Activated CD4-positive, alpha-beta memory T cell treated with anti-CD3 and anti-CD28 coated beads, Interleukin-2, amount 10 ng/mL, durations not matched to agents 7 days and 5 days (primary cell): ENCODE measurements at regions not wholly inside any gene's neighbourhood (a gene's known extent, or its start where the extent isn't known, plus 50 kb on each side); places are given as distances from the start of the nearest gene placed in this dataset.

ENCODE experiments used
- CTCF ChIA-PET: fragments of 350-600 bp; sonication (Branson Sonifier 250); formaldehyde crosslinking; loops from one replicate; lab custom pipeline; 2021; ENCODE audit warnings: antibody characterized with exemption, inconsistent platforms; lab: Charles Lee
- POLR2A ChIA-PET: fragments of 350-600 bp; sonication (Branson Sonifier 250); formaldehyde crosslinking; loops from one replicate; lab custom pipeline; 2021; ENCODE audit warnings: antibody characterized with exemption; lab: Charles Lee
- DNase-seq: peaks from one replicate; pipeline ENCODE4 v3.0.0-alpha.2; 2020
- H3K27ac Mint-ChIP-seq: one replicate; pipeline ENCODE4 v1.8.0; 2021; ENCODE audit warnings: mild to moderate bottlenecking, mixed read lengths
- H3K27me3 Mint-ChIP-seq: one replicate; pipeline ENCODE4 v1.8.0; 2021; ENCODE audit warnings: mixed read lengths
- H3K36me3 Mint-ChIP-seq: one replicate; pipeline ENCODE4 v1.8.0; 2021; ENCODE audit warnings: low read depth, mixed read lengths
- H3K4me1 Mint-ChIP-seq: one replicate; pipeline ENCODE4 v1.8.0; 2021; ENCODE audit warnings: mixed read lengths
- H3K4me3 Mint-ChIP-seq: one replicate; pipeline ENCODE4 v1.8.0; 2021; ENCODE audit warnings: mild to moderate bottlenecking, mixed read lengths
- H3K9me3 Mint-ChIP-seq: one replicate; pipeline ENCODE4 v1.8.0; 2021; ENCODE audit warnings: mixed read lengths

- H3K9me3 Mint-ChIP-seq: no peaks in the 10 kb centered on the region
- ChIA-PET CTCF (no interaction called here), POLR2A (no interaction called here)
- H3K27ac Mint-ChIP-seq: no peak overlapping the region
- H3K27me3 Mint-ChIP-seq: no peaks in the 10 kb centered on the region
- H3K36me3 Mint-ChIP-seq: no peaks in the 10 kb centered on the region
- no peak overlapping the region for H3K4me3 Mint-ChIP-seq
- DNase-seq: no peak
- no peaks in the 10 kb centered on the region for H3K4me1 Mint-ChIP-seq
Measured at GRCh38 chr20:39452583-39453340, 490.6 kb downstream of the DHX35 start.

GRCh38 chr20:39451386-39451785, 489.2 kb downstream of the DHX35 start:
- no peaks in the 10 kb centered on the region for H3K27me3 Mint-ChIP-seq
- no peaks in the 10 kb centered on the region for H3K9me3 Mint-ChIP-seq
- no peak for DNase-seq
- CTCF ChIA-PET: interaction anchor here (0.6 to 0.7 kb wide), 2 partner anchors 105 to 527 kb away, joined by 3 read pairs; no protein-coding TSS in a partner anchor
- POLR2A ChIA-PET: no interaction called here
- H3K4me1 Mint-ChIP-seq: no peaks in the 10 kb centered on the region
- no peaks in the 10 kb centered on the region for H3K36me3 Mint-ChIP-seq
- no peak overlapping the region for H3K4me3 Mint-ChIP-seq
- no peak overlapping the region for H3K27ac Mint-ChIP-seq

- H3K27me3 Mint-ChIP-seq: no peaks in the 10 kb centered on the region
- ChIA-PET POLR2A (no interaction called here), CTCF (no interaction called here)
- no peak overlapping the region for H3K4me3 Mint-ChIP-seq
- H3K4me1 Mint-ChIP-seq: no peaks in the 10 kb centered on the region
- H3K9me3 Mint-ChIP-seq: no peaks in the 10 kb centered on the region
- H3K27ac Mint-ChIP-seq: no peak overlapping the region
- H3K36me3 Mint-ChIP-seq: no peaks in the 10 kb centered on the region
- DNase-seq: no peak
Measured at GRCh38 chr20:39446397-39446796, 484.3 kb downstream of the DHX35 start.

- CTCF ChIA-PET: no interaction called here
- Mint-ChIP-seq H3K9me3 (no peaks in the 10 kb centered on the region), H3K4me3 (no peak overlapping the region), H3K27ac (no peak overlapping the region), H3K27me3 (no peaks in the 10 kb centered on the region), H3K4me1 (no peaks in the 10 kb centered on the region), H3K36me3 (no peaks in the 10 kb centered on the region)
- no peak for DNase-seq
- POLR2A ChIA-PET: no interaction called here
Measured at GRCh38 chr20:39445095-39445494, 483.0 kb downstream of the DHX35 start.

- no peak for DNase-seq
- Mint-ChIP-seq H3K9me3 (peaks cover 3% of the 10 kb centered on the region), H3K4me1 (no peaks in the 10 kb centered on the region), H3K36me3 (no peaks in the 10 kb centered on the region), H3K27me3 (no peaks in the 10 kb centered on the region), H3K4me3 (no peak overlapping the region), H3K27ac (no peak overlapping the region)
- POLR2A ChIA-PET: no interaction called here
- CTCF ChIA-PET: no interaction called here
Measured at GRCh38 chr20:39433466-39433865, 471.3 kb downstream of the DHX35 start.

- H3K27me3 Mint-ChIP-seq: no peaks in the 10 kb centered on the region
- CTCF ChIA-PET: no interaction called here
- H3K36me3 Mint-ChIP-seq: no peaks in the 10 kb centered on the region
- H3K27ac Mint-ChIP-seq: no peak overlapping the region
- H3K9me3 Mint-ChIP-seq: peaks cover under 1% of the 10 kb centered on the region
- POLR2A ChIA-PET: no interaction called here
- no peak for DNase-seq
- H3K4me3 Mint-ChIP-seq: no peak overlapping the region
- no peaks in the 10 kb centered on the region for H3K4me1 Mint-ChIP-seq
Measured at GRCh38 chr20:39431091-39431880, 469.1 kb downstream of the DHX35 start.

- CTCF ChIA-PET: no interaction called here
- H3K9me3 Mint-ChIP-seq: no peaks in the 10 kb centered on the region
- no peak overlapping the region for H3K4me3 Mint-ChIP-seq
Measured at GRCh38 chr20:39429726-39430125, 467.6 kb downstream of the DHX35 start.

GRCh38 chr20:39424962-39425678, 463.0 kb downstream of the DHX35 start:
- H3K27ac Mint-ChIP-seq: no peak overlapping the region
- no peak for DNase-seq
- CTCF ChIA-PET: no interaction called here
- no peaks in the 10 kb centered on the region for H3K4me1 Mint-ChIP-seq
- POLR2A ChIA-PET: no interaction called here
- H3K27me3 Mint-ChIP-seq: no peaks in the 10 kb centered on the region
- H3K9me3 Mint-ChIP-seq: no peaks in the 10 kb centered on the region
- no peaks in the 10 kb centered on the region for H3K36me3 Mint-ChIP-seq
- no peak overlapping the region for H3K4me3 Mint-ChIP-seq

More at GRCh38 chr20:39429726-39430125, 467.6 kb downstream of the DHX35 start:
- no peak for DNase-seq
- no peaks in the 10 kb centered on the region for H3K36me3 Mint-ChIP-seq
- H3K27ac Mint-ChIP-seq: no peak overlapping the region
- no peaks in the 10 kb centered on the region for H3K27me3 Mint-ChIP-seq
- POLR2A ChIA-PET: no interaction called here
- H3K4me1 Mint-ChIP-seq: no peaks in the 10 kb centered on the region

GRCh38 chr20:39421571-39422105, 459.5 kb downstream of the DHX35 start:
- H3K9me3 Mint-ChIP-seq: no peaks in the 10 kb centered on the region
- no peak for DNase-seq
- no peaks in the 10 kb centered on the region for H3K4me1 Mint-ChIP-seq
- ChIA-PET POLR2A (no interaction called here), CTCF (no interaction called here)
- no peaks in the 10 kb centered on the region for H3K36me3 Mint-ChIP-seq
- no peak overlapping the region for H3K27ac Mint-ChIP-seq
- H3K4me3 Mint-ChIP-seq: no peak overlapping the region
- H3K27me3 Mint-ChIP-seq: no peaks in the 10 kb centered on the region

- Mint-ChIP-seq H3K4me3 (no peak overlapping the region), H3K27me3 (no peaks in the 10 kb centered on the region), H3K9me3 (no peaks in the 10 kb centered on the region), H3K36me3 (no peaks in the 10 kb centered on the region), H3K4me1 (no peaks in the 10 kb centered on the region), H3K27ac (no peak overlapping the region)
- POLR2A ChIA-PET: no interaction called here
- CTCF ChIA-PET: no interaction called here
- no peak for DNase-seq
Measured at GRCh38 chr20:39412091-39412490, 449.9 kb downstream of the DHX35 start.

- H3K27me3 Mint-ChIP-seq: no peaks in the 10 kb centered on the region
- ChIA-PET POLR2A (no interaction called here), CTCF (no interaction called here)
- no peaks in the 10 kb centered on the region for H3K9me3 Mint-ChIP-seq
- H3K36me3 Mint-ChIP-seq: no peaks in the 10 kb centered on the region
- no peak for DNase-seq
- no peak overlapping the region for H3K27ac Mint-ChIP-seq
- H3K4me3 Mint-ChIP-seq: no peak overlapping the region
- H3K4me1 Mint-ChIP-seq: no peaks in the 10 kb centered on the region
Measured at GRCh38 chr20:39399463-39399862, 437.3 kb downstream of the DHX35 start.

GRCh38 chr20:39398656-39399055, 436.5 kb downstream of the DHX35 start:
- Mint-ChIP-seq H3K4me1 (no peaks in the 10 kb centered on the region), H3K36me3 (no peaks in the 10 kb centered on the region), H3K4me3 (no peak overlapping the region), H3K27ac (no peak overlapping the region), H3K9me3 (no peaks in the 10 kb centered on the region), H3K27me3 (no peaks in the 10 kb centered on the region)
- ChIA-PET POLR2A (no interaction called here), CTCF (no interaction called here)
- DNase-seq: no peak

- no peak for DNase-seq
- Mint-ChIP-seq H3K4me1 (no peaks in the 10 kb centered on the region), H3K36me3 (no peaks in the 10 kb centered on the region), H3K27ac (no peak overlapping the region), H3K9me3 (no peaks in the 10 kb centered on the region), H3K4me3 (no peak overlapping the region), H3K27me3 (no peaks in the 10 kb centered on the region)
- ChIA-PET POLR2A (no interaction called here), CTCF (no interaction called here)
Measured at GRCh38 chr20:39397646-39398045, 435.5 kb downstream of the DHX35 start.
